Right lobe of liver (tissue), 4 donors: ENCODE measurements at regions not wholly inside any gene's neighbourhood (a gene's known extent, or its start where the extent isn't known, plus 50 kb on each side); places are given as distances from the start of the nearest gene placed in this dataset.

Experiments used
- POLR2A ChIP-seq: fragments of 450-650 bp; IDR thresholded peaks from one replicate; pipeline ENCODE4 v1.6.1; 2017; ENCODE audit warnings: antibody characterized with exemption, mild to moderate bottlenecking
- TF ChIP-seq, protein P1 (sequence below), 4 donors: fragments of 200-600 bp in 3 of 4; fragments of 450-650 bp in 1 of 4; IDR thresholded peaks; one replicate each; pipeline versions ENCODE4 v1.5.1 to v1.8.0; 2016 to 2022; ENCODE audit warnings: antibody characterized with exemption in 4 of 4, mild to moderate bottlenecking in 2 of 4
- donor health status: DM: no; HTN: no; CAD: no.
- donor health status: DM: no; HTN: no; CAD: no.
- donor health status: DM: no; HTN: yes; CAD: no.

GRCh38 chr3:187967993-187968392, 186.0 kb upstream of the LPP start:
- no peak for TF ChIP-seq POLR2A
- TF ChIP-seq, protein P1, sequence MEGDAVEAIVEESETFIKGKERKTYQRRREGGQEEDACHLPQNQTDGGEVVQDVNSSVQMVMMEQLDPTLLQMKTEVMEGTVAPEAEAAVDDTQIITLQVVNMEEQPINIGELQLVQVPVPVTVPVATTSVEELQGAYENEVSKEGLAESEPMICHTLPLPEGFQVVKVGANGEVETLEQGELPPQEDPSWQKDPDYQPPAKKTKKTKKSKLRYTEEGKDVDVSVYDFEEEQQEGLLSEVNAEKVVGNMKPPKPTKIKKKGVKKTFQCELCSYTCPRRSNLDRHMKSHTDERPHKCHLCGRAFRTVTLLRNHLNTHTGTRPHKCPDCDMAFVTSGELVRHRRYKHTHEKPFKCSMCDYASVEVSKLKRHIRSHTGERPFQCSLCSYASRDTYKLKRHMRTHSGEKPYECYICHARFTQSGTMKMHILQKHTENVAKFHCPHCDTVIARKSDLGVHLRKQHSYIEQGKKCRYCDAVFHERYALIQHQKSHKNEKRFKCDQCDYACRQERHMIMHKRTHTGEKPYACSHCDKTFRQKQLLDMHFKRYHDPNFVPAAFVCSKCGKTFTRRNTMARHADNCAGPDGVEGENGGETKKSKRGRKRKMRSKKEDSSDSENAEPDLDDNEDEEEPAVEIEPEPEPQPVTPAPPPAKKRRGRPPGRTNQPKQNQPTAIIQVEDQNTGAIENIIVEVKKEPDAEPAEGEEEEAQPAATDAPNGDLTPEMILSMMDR (IDR thresholded peaks at IDR 0.05): no peak
